NAMALWA (cell line): ENCODE measurements at regions not wholly inside any gene's neighbourhood (a gene's known extent, or its start where the extent isn't known, plus 50 kb on each side); places are given as distances from the start of the nearest gene placed in this dataset.

Experiments used
- DNase-seq: peaks from one replicate; pipeline ENCODE4 v3.0.0-alpha.2; 2015; ENCODE audit warnings: low spot score

DNA sequence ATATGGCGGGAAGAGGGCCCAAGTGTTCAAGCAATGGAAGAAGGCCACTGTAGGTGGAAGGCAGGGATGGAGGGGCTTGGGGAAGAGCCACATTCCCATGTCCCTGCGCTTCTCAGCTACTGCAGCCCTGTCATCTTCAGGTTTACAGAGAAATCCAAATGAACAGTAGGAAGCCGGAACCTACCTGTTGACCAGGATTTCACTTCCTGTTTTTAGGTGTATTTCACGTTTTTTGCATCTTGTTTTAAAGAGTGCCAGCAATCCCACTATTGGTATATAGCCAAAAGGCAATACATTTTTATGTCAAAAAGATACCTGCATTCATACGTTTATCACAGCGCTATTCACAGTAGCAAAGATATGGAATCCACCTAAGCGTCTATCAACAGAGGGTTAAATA lies 159.2 kb downstream of the SLC35B3 start:
- DNase-seq: no peak

GRCh38 chr6:8275667-8276066 lies 159.7 kb downstream of the SLC35B3 start:
- DNase-seq: no peak

DNA sequence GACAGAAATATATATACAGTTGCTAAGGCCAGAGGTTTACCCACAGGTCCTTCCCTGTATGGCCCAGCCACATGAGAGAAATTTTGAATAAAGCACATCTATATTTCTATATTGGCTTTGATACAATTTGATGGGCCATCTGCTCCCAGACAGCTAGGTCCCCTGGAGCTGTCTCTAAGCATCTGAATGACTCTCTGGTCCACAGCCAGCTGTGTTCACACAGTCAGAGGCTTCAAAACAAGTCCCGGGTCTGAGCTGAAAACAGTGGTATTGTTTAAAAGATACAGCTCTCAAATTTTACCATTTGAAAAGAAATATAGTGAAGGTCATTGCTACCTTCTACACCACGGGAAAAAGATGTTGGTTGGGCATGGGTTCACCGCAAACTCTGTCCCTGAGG lies 161.1 kb downstream of the SLC35B3 start:
- DNase-seq: no peak

DNA sequence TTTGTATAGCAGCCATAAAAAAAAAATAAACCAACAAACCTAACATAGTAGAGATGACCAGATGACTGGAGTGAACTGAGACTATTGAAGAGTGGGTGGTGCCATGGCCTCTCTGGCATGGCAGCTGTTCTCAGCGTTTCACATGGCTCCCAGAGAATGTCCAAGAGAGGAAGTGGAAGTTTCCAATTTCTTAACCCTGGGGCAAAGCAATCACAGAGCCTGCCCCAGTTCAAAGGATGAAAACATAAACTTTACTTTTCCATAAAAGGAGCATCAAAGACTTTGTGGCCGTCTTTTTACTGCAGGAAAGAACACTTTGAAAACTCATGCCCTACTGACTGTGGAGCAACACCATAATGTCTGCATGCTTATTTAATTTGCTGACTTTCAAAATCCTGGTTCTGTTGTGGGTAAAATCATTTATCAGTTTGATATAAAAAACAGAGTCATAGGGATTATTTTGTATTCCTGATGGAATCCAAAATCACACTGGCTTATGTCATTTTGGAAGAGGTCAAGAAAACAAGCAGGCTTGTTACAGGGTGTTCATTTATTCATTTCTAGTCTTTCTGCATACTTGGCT lies 165.4 kb downstream of the SLC35B3 start:
- no peak for DNase-seq

DNA sequence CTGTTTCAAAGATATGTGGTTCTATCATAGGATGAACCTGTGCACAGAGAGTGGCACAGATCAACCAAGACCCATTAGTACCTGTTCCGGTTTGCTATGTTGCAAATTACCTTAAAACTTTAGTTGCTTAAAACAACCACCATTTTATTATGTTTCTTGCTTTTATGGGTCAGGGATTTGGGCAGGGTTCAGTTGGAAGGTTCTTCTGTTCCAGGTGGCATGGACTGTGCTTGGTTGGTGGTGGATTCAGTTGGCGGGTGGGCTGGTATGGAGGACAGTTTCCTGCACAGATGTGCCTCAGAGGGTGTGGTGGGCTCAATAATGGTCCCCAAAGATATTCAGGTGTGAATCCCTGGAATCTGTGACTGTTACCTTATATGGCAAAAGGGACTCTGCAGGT lies 166.3 kb downstream of the SLC35B3 start:
- DNase-seq: no peak

DNA sequence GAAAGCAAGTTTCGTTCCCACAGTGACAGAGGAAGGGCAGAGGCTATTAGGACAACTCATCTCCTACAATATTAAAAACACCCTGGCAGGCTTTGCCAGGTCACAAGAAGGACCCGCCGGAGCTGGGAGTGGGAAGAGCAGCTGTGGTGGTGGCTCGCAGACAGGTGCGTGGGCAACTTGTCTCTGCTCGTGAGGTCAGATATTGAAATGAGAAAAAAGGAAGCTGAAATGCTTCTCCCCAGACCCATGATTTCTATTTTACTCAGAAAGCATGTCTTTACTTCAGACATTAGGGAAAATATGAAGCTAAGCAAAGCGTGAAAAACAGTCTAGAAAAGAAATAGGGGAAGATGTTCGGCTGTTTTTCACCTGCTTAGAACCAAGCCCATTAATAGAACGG lies 166.3 kb upstream of the EEF1E1 start:
- no peak for DNase-seq

DNA sequence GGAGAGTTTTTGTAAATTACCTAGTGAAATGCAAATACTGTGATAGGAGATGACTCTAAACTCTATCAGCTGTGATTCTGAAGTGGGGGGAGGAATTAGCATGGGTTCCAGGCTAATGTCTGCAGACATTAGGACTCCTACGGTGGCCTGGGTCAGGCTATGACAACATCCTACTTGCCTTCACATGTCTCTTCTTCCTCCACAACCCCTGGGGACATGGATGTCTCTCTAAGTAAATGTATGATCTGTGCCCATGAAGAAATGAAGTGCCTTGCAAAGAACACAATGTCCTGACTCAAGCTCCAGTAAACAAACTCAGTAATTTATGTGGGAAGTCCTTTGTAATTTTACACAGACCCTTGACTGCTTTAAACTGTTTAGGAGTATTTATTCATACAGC lies 165.8 kb upstream of the EEF1E1 start:
- DNase-seq: no peak

DNA sequence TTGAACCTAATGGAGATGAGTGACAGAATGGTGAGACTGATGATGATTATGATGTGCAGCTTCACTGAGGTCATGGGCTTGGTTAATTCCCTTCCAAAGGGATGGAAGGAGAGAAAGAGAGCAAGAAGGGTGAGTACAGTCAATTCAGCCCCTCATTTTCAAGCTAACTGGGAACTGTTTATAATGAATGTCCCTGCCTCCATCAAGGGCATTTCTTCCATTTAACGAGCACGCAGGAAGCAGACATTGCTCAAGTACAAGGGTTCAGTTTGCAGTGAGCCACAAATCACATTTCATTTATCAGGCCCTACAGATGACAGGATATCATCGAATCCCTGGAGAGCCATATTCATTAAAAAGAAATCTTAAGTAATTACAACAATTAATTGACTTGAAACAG lies 158.3 kb upstream of the EEF1E1 start:
- no peak for DNase-seq

- DNase-seq: no peak
Measured at GRCh38 chr6:8246403-8246802, 144.1 kb upstream of the EEF1E1 start.

DNA sequence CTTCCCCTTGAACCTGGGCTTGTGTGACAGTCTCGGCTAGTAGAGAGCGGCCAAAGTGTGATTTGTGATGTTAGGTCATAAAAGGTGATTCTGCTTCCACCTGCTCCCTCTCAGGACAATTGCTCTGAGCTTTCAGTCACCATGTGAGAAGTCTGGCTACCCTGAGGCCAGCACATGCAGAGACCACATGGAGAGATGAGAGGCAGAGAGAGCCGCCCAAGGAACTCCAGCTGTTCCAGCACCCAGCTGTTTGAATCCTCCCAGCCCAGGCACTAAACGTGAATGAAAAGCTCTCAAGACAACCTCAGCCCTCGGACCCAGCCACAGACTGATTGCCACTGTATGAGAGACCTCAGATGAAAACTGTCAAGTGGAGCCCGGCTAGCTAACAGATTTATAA lies 143.4 kb upstream of the EEF1E1 start:
- no peak for DNase-seq

DNA sequence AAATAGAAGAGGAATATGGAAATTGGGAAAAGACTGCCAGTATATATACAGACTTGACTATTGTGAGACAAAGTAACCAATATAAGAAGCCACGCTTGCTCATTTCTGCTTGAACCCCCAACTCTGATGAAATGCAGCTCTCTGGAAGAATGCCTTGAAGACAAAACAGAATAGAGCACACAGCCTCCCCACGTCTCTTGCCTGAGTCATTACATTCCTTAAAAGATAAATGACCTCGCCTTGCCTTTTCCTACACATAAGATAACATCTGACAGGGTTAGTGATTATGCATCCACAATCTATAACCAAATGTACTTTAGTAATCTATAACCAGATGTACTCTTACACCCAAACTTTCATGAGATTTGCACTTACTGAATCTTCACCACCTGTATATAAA lies 141.1 kb upstream of the EEF1E1 start:
- no peak for DNase-seq

DNA sequence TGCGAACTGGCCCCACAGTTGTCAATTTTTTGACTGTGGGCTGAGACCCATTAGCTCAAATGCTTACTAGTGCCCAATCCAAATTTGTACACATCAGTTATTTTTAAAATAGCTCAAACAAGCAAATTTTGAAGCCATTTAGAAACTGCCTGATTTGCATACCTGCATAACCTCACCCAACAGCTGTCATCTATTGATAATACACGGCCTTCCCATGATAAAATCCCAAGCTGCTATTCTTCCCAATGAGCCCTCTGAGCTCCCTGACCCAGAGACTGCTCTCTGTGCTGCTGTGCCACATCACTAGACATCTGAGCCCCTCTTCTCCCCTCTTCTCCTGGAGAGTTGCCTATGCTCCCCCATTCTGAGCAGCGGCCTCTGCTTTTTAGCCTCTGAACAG lies 140.5 kb upstream of the EEF1E1 start:
- DNase-seq: no peak

GRCh38 chr6:8240301-8240700 lies 138.0 kb upstream of the EEF1E1 start:
- DNase-seq: no peak

DNA sequence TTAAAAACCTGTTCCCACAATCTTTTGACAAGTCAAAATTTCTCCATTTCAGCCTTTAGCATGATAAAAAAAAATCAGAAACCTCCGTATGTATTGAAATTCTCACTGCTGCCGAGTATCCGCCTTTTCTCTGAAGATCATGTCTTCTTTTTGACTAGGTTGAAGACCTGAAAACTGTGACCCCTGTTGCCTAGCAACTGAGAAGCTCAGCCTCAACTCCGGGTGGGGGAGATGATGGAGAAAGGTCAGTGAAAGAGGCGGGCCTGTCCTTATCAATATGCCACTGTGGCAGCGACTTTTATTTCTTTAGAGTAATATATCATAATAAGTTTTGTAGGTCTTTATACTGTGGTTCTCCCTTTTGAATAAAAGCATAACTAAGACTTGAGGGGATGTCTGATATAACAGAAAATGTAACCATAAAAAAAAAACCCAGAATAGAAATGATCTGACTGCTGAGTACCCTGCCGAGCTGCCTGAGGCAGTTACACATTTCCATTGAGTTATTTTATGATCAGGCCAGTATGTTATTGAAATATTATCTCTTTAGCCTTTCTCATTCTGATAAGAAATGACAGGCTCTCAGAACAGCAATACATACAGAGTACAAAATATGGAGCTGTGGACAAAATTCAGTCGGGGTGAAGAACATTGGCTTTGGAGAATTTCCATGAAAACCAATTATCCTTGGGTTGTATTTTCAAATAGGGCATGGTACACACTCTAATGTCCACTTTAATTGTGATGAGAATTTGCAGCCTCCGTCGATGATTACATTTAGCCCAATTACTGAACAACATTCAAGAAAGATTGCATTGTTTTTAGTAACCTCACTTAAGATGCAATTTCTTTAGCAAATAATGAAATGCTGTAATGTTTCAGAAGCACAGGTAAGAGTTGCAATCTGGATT lies 136.7 kb upstream of the EEF1E1 start:
- no peak for DNase-seq

DNA sequence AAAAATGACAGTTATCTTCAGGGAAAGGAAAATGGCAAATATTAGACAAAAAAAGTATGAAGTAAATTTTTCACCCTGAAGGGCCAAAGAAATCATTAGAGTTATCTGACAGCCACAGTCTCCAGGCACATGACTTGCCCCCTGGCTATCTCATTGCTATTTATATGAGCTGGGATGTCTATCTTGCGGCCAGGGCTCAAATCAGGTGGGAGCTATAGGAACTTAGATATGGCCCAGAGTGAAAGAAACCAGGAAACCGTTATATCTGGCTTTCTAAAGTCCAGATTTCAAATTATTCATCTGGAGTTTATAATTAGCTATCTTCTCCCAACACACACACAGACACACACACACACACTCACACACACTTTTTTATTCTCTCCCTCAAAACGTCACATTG lies 135.3 kb upstream of the EEF1E1 start:
- DNase-seq: no peak

GRCh38 chr6:8236956-8237355 lies 134.6 kb upstream of the EEF1E1 start:
- no peak for DNase-seq

DNA sequence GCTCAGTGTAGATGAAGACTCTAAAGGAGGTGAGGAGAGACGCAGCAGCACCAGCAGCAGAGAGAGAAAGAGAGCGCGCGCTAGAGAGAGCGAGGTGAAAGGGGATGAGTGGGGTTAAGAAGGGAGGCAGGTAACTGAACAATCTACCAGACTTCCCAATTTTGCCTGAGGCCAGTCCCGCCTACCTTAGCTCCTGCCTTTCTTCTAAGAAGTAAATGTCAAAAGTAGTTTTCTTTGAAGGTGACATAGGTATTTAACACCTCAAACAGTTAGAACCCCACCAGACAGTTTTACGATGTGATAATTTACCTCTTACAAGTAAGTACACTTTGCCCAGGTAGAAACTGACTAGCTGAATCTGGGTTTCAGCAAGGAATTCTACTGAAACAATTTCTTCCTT lies 132.0 kb upstream of the EEF1E1 start:
- DNase-seq: no peak

GRCh38 chr6:8231956-8232355 lies 129.6 kb upstream of the EEF1E1 start:
- no peak for DNase-seq

- DNase-seq: no peak
Measured at GRCh38 chr6:8229915-8230756, 127.8 kb upstream of the EEF1E1 start.

DNA sequence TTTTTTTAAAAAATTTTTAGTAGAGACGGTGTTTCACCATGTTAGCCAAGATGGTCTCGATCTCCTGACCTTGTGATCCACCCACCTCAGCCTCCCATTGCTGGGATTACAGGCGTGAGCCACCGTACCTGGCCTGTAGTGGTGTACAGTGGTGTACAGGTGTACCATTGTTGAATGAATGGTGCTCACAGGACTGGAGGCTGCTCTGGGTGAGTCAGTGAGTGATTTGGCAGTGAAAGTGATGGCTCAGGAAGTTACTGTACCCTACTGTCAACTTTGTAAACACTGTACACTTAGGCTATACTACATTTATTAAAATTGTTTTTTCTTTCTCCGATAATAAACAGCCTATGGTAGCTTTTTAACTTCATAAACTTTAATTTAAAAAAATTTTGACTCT lies 122.8 kb upstream of the EEF1E1 start:
- no peak for DNase-seq

GRCh38 chr6:8223678-8224077 lies 121.3 kb upstream of the EEF1E1 start:
- DNase-seq: no peak

DNA sequence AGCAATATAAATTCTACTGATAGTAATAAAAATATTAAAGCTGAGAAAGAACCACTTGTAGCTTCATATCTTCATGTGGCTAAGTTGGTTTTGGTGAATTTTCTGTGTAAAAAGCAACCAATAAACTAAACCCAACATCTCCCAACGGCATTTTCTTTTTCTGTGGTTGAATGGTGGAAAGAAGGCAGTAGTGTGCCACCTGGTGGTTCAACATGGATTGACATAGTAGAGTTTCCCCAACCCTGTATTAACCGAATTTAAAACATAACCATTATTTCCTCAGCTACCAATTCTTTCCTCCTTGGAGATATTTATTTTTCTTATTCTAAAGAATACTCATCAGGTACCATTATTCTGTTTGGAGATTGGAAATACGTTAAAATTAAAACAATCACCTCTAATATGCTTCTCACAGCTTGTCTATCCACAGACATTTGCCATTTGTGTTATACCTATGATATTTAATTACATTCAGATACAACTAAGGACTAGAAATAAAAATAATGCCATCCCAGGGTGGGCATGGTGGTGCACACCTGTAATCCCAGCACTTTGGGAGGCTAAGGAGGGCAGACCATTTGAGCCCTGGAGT lies 117.1 kb upstream of the EEF1E1 start:
- DNase-seq: peak; percentile 66

GRCh38 chr6:8218861-8219260 lies 116.5 kb upstream of the EEF1E1 start:
- DNase-seq: no peak
